ENCODE measurements at regions not wholly inside any gene's neighbourhood (a gene's known extent, or its start where the extent isn't known, plus 50 kb on each side); places are given as distances from the start of the nearest gene placed in this dataset.
"Not testable (repeated sequence)": the region's sequence is repeated elsewhere in the genome, so short reads cannot be mapped to it uniquely, and the experiment has no call there.

DNA sequence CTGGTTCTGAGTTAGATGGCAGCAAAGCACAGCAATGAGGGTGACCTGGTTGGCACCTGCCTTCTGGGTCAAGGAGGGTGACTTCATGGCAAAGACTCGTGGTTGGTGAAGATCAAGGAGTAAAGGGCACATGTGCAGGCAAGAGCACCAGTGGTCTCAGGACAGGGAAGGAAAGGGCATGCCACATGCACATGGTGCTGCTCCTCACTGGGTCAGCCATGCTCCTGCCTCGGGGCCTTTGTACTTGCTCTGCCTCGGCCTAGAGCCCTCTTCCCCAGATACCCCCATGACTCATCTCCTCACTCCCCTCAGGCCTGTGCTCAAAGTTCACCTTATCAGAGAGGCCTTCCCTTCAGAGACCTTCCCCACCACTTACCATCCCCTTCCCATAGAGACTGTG lies 106.7 kb upstream of the KDM7A start:
- no peak for DNase-seq (ENCODE audit: low read depth)

DNA sequence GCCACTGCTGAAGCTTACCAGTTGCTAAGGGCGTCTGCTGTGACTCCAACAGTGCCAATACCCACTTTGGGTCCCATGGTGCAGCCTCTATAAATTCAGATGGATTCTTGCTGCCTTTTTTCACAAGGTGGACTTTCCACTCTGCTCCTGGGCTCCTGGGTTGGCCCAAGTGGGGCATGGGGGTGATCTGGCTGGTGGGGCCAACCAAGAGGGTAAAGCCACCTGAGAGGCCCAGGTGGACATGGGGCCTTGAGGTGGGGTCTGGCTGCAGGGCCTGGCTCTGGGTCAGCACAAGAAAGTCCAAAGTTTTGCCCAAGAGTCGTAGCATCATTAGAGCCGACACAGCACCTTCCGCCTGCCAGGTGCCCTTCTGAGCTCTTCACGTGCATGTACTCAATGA lies 105.2 kb upstream of the KDM7A start:
- no peak for DNase-seq (ENCODE audit: low read depth)

DNA sequence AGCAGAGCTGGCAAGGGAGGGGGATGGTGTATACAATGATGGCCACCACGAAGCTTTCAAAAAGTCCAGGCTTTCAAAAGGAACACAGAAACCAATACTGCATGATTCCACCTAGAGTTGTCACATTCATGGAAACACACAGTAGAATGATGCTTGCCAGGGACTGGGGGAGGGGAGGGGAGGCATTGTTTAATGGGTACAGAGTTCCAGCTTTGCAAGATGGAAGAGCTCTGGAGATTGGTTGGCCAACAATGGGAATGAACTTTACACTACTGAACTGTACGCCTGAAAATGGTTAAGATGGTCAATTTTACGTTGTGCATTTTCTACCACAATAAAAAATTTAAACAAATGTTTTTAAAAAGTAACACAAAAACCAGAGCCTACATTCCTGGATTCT lies 104.5 kb upstream of the KDM7A start:
- no peak for DNase-seq (ENCODE audit: low read depth)

DNA sequence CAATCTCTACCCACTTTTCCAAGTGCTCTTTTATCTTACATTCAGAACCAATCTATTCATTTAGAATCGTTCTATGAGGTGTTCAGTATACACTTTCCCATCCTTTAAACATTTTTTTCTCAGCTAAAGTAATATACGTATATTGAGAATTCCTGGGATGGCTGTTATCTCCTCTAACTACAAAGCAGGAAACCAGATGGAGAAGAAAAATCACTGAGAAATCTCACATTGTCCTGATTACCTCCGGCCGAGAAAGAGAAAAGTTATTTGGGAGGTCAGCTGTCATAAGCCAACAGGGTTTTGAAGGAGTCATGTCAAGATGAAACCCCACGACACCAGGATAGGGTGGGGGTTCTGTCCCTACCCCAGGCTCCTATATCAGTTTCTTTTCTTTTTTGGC lies 99.2 kb upstream of the KDM7A start:
- no peak for DNase-seq (ENCODE audit: low read depth)

DNA sequence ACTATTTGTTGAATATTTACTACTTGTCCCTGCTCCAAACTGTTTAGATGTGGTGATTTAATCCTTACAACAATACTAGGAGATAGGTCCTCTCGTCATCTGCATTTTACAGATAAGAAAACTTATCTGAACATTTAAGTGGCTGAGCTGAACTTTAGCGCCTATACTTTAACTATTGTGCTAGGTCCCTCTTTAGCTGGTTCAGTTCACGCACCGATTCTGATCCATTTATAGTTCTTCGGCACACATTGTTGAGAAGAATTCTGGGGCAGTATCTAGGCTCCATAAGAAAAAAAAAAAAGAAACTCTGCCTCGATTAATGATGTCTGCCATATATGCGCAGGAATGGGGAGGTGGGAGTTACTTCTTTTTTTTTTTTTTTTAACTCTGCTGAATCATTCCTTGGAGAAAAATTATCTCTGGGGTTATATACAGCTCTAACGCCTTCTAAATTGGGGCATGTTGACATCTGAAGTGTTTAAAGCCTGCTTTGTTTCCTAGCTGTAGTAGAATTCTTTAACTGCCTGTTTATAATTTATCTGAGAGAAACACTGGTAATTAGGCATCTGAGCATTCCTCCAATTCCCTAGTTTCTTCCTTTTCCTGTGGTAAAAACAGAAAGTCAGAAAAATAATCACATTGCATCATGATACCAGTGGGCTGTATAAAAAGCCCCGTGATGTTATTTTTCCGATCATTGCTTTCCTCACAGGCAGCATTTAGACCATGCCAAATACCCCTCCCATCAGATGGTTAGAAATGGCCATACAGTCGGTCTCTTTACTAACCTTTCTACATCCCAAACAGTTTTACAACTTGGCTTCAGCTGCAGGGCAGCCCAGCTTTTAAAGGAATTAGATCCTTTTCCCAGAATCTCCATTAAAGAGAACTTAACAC lies 98.5 kb upstream of the KDM7A start:
- DNase-seq (ENCODE audit: low read depth), result no peak

DNA sequence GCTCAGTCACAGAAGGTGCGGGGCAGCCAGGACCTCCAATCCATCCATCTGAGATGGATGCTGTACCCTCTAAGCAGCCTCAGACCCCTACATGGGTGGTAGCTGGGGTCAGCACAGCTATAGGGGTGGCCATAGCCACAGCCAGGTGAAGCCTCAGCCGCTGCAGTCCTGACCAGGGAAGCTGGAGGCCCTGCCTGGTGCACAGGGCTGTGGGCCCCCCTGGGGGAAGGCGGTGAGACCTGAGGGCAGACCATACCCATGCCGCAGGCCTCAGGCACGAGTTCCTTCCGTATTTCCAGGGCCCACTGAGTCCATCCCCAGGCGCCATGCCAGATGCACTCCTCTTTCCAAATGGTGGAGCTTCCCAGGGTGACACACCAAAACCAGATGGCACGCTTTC lies 96.6 kb upstream of the KDM7A start:
- no peak for DNase-seq (ENCODE audit: low read depth)

DNA sequence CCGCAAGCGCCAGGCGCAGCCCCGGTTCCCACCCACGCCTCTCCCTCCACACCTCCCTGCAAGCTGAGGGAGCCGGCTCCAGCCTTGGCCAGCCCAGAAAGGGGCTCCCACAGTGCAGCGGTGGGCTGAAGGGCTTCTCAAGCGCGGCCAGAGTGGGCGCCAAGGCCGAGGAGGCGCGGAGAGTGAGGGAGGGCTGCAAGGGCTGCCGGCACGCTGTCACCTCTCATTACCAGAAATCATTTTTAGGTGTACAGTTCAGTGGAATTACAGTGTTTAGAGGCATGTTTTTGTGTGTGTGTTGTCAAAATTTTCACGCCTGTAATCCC lies 94.8 kb upstream of the KDM7A start:
- DNase-seq (ENCODE audit: low read depth), result not testable (repeated sequence)

DNA sequence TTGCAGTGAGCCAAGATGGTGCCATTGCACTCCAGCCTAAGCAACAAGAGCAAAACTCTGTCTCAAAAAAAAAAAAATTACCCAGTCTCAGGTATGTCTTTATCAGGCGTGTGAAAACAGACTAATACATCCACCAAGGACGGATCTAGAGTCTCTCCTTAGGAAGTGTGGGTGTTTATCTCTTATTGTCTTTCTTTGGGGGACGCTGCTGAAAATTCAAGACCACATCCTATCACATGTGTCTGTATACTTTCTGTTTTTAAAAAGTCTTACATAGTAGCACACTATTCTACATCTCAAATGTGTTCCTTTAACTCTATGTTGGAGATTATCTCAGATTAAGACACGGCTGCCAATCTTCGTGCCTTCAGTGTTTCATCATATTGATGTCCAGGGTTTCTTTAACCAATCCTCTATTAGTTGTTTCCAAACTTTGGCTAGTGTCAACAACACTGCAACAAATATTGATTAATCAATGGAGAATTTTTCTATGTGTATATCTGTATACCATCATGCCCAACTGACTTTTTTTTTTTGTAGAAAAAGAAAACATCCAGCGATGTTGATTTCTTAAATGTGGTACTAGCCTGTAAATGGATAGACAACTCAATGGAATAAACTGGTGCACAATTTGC lies 92.3 kb upstream of the KDM7A start:
- no peak for DNase-seq (ENCODE audit: low read depth)

DNA sequence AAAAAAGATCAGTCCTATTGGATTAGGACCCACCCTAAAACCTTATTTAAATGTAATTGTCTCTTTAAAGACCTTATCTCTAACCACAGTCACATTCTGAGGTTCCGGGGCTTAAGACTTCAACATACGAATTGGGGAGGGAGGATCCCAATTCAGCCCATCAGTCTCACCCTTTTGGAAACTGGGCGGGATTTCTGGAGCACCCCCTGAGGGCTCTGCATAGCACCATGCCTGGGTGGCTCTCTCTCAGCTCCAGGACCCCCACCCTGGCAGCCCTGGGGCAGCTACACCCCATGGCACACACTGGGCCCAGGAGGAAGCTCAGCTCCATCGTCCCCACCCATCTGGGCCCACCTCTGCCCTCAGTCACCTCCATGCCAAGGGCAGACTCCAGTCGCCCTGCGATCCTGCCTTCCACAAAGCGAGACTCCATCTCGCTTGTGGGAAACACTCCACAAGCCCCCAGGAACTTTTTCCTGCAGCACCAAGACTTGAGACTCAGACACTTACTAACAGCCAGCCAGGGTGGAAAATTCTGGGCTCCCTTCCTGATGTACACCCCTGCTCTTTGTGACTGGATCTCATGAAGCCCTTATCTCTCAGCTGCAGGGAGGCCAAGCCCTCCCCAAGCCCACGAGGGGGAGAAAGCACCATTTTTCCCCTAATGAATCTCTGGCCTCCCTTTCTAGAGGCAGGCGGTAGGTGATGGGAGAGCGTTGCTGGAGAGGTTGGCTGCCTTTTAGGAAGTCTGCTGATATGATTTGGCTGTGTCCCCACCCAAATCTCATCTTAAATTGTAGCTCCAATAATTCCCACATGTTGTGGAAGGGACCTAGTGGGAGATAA lies 90.8 kb upstream of the KDM7A start:
- no peak for DNase-seq (ENCODE audit: low read depth)

DNA sequence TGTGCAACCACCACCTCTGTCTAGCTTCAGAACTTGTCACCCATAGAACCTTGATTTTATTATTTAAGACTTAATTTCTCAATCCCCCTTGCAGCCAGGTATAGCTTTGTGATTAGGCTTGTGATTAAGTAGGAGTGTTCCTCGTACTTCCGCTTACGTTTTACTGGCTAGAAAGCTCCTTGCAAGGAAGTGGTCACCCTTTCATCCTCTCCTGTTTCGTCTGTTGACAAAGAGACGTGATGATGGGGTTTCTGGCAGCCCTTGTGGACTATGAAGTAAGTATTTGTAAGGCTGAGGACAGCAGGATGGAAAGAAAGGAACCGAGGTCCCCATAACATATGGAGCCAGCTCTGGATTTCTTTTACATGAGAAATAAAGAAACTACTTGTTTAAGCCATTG lies 86.5 kb upstream of the KDM7A start:
- DNase-seq (ENCODE audit: low read depth), result peak; percentile 26

DNA sequence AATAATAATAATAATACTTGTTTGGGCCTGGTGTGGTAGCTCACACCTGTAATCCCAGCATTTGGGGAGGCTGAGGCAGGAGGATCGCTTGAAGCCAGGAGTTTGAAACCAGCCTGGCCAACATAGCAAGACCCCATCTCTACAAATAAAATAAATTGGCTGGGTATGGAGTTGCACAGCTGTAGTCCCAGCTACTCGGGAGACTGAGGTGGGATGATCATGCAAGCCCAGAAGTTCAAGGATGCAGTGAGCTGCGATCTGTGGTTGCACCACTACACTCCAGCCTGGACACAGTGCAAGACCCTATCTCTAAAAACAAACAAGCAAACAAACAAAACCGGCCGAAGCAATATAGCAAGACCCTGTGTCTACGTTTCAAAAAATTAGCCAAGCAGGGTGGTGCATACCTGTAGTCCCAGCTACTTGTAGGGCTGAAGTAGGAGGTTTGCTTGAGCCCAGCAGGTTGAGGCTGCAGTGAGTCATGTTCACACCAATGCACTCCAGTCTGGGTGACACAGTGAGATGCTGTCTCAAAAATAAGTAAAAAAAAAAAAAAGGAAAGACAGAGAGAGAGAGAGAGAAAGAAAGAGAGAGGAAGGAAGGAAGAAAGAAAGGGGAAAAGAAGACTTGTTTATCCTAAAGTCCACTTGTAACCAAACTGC lies 85.6 kb upstream of the KDM7A start:
- no peak for DNase-seq (ENCODE audit: low read depth)

DNA sequence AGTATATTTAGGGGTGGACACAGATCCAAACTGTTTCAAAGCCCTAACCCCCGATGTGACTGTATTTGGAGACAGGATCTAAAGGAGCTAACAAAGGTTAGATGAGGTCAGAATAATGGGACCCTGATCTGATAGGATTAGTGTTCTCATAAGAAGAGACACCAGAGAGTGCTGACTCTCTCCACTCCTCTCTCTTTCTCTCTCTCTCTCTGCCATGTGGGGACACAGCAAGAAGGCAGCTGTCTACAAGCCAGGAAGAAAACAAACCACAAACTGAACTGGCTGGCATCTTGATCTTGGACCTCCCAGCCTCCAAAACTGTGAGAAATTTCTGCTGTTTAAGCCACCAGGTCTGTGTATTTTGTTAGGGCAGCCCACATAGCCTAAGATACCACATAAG lies 84.7 kb upstream of the KDM7A start:
- no peak for DNase-seq (ENCODE audit: low read depth)

DNA sequence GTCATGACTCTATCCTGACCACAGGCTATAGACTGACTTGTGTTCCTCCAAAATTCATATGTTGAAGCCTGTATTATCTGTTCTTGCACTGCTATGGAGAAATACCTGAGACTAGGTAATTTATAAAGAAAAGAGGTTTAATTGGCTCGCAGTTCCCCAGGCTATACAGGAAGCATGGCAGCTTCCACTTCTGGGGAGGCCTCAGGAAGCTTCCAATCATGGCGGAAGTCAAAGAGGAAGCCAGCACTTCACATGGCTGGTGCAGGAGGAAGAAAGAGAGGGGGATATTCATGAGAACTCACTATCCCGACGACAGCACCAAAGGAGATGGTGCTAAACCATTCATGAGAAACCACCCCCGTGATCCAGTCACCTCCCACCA lies 84.3 kb upstream of the KDM7A start:
- no peak for DNase-seq (ENCODE audit: low read depth)

DNA sequence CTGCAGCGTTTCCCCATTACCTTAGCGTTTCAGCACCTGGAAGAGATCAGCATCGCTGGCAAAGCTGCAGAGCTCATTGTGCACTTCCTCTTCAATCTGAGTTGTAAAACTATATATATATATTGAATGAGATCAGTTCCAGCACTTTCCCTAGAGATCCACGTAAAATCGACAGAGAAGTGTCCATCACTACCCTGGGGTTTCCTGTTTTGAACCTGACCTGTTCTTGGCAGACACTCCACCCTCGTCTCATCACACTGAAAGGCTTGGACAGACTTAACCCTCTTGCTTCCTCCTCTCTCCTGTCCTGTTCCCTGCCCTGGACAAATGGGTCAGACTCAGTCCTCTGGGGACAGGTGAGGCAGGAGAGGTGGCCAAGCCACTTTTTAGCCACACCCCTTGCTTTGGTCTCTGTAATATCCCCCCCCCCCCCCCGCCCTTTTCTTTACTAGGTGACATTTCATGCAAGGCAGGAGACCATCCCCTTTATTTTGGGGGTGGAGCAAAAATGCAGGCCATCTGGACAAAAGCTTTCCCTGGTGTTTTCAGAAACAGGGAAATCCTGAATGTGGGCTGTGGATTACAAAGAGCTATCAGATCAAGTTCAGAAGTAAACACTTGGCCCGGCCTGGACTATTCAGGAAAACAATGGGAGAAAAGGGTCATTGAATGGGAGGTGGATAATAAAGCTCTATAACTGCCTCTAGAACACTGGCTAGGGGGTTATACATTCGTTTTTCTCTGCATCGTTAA lies 83.7 kb upstream of the KDM7A start:
- DNase-seq (ENCODE audit: low read depth), result no peak

DNA sequence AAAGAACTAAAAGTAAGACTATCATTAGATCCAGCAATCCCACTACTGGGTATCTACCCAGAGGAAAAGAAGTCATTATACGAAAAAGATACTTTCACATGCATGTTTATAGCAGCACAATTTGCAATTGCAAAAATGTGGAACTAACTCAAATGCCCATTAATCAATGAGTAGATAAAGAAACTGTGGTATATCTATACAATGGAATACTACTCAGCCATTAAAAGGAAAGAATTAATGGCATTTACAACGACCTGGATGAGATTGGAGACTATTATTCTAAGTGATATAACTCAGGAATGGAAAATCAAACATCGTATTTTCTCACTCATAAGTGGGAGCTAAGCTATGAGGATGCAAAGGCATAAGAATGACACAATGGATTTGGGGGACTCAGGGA lies 80.5 kb upstream of the KDM7A start:
- not testable (repeated sequence) for DNase-seq (ENCODE audit: low read depth)

DNA sequence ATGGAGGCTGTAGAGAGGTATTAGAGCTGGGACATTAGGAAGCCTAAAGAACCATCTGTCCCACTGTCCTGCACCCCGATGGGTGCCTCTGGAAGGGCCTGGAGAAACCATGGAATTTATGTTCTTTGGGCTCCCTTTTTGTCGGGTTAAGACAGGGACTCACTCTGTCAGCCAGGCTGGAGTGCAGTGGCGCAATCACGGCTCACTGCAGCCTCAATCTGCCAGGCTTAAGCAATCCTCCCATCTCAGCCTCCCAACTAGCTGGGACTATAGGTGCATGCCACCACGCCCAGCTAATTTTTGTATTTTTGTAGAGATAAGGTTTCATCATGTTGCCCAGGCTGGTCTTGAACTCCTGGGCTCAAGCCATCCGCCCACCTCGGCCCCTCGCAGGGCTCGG lies 78.2 kb upstream of the KDM7A start:
- DNase-seq (ENCODE audit: low read depth), result not testable (repeated sequence)

DNA sequence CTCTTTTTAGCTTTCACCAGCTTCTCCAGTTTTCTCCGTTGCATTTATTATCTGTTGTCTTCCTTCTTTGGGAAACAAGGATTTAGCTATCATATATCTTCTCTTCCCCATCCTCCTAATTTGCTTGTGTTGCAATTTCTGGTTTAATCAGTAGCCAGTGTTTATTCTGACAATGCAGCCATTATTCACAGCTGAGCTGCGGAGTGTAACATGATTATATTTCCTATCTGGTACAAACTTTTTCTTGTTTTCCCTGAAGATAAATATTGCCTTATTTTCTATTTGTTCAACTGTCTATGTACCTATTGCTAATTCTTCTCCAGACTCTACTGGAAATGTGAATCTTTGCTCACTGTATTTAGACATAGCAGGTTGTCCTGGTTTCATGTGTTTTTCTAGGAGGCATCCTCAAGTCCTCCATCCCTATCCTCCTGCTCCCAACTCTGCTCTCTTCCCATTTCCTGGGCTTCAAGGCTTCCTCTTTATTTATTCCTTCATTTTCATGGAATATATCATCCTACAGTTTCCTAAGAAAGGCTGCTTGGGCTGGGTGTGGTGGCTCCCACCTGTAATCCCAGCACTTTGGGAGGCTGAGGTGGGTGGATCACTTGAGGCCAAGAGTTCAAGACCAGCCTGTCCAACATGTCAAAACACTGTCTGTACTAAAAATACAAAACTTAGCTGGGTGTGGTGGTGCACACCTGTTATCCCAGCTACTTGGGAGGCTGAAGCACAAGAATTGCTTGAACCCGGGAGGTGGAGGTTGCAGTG lies 72.4 kb upstream of the KDM7A start:
- DNase-seq (ENCODE audit: low read depth), result no peak

DNA sequence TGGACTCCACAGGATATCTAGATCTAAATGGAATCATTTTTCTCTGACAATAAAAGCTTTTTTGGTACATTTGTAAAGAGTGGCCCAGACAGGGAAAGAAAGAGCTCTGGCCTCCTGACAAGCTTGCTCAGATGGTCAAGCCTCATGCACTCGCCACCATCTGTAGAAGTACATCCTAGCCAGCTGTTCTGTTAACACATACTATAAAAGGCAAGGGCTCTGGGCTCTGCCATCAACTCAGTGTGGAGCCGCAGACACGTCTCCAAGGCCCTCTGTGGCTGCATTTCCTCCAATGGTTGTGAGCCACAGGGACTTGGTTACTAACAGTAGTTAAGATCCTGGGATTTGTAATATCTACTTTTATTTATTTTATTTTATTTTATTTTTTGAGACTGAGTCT lies 70.8 kb upstream of the KDM7A start:
- no peak for DNase-seq (ENCODE audit: low read depth)

DNA sequence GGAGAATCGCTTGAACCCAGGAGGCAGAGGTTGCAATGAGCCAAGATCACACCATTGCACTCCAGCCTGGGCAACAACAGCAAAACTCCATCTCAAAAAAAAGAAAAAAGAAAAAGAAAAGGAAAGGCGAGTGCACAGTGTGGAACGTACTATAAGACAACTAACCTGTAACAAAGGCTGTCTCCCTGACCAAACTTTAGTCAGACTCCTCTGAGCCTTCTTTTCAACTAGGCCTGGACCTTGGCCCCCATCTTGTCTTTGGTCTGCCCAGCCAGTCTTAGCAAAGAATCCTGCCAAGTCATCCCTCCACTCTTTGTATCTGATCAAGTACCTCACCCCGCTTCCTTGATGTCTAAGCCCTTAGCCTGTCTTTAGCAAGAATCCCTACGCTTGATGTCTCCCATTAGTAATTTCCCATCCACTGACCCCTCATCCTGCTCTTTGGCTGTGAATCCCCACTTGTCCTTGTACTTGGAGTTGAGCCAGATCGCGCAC lies 68.9 kb upstream of the KDM7A start:
- DNase-seq (ENCODE audit: low read depth), result no peak

All from T-helper 22 cell (primary cell).